ENCODE measurements at regions not wholly inside any gene's neighbourhood (a gene's known extent, or its start where the extent isn't known, plus 50 kb on each side); places are given as distances from the start of the nearest gene placed in this dataset.

GRCh38 chr4:186807808-186808629 is 84.4 kb upstream of the FAT1 start:
- DNase-seq, result no peak
- Mint-ChIP-seq H3K27me3 (no peaks in the 10 kb centered on the region), H3K36me3 (ENCODE audit: low read depth) (no peaks in the 10 kb centered on the region), H3K4me3 (no peak overlapping the region), H3K9me3 (peaks cover 2% of the 10 kb centered on the region), H3K4me1 (ENCODE audit: low read depth) (no peaks in the 10 kb centered on the region), H3K27ac (no peak overlapping the region)

GRCh38 chr4:186808630-186809018 is 85.0 kb upstream of the FAT1 start:
- Mint-ChIP-seq H3K27me3 (no peaks in the 10 kb centered on the region), H3K9me3 (peaks cover 2% of the 10 kb centered on the region), H3K36me3 (ENCODE audit: low read depth) (no peaks in the 10 kb centered on the region), H3K4me3 (no peak overlapping the region), H3K27ac (no peak overlapping the region), H3K4me1 (ENCODE audit: low read depth) (no peaks in the 10 kb centered on the region)
- no peak for DNase-seq

GRCh38 chr4:186809070-186809469 is 85.4 kb upstream of the FAT1 start:
- no peaks in the 10 kb centered on the region for H3K36me3 Mint-ChIP-seq (ENCODE audit: low read depth)

GRCh38 chr4:186810613-186811150 is 87.0 kb upstream of the FAT1 start:
- H3K4me1 Mint-ChIP-seq (ENCODE audit: low read depth), result no peaks in the 10 kb centered on the region
- peaks cover 2% of the 10 kb centered on the region for H3K9me3 Mint-ChIP-seq
- H3K27me3 Mint-ChIP-seq, result no peaks in the 10 kb centered on the region
- no peak overlapping the region for H3K4me3 Mint-ChIP-seq
- H3K36me3 Mint-ChIP-seq (ENCODE audit: low read depth), result no peaks in the 10 kb centered on the region
- no peak overlapping the region for H3K27ac Mint-ChIP-seq
- DNase-seq, result no peak

More at GRCh38 chr4:186809070-186809469, 85.4 kb upstream of the FAT1 start:
- Mint-ChIP-seq H3K4me1 (ENCODE audit: low read depth) (no peaks in the 10 kb centered on the region), H3K27ac (no peak overlapping the region), H3K27me3 (no peaks in the 10 kb centered on the region), H3K9me3 (peaks cover 2% of the 10 kb centered on the region), H3K4me3 (no peak overlapping the region)
- no peak for DNase-seq

GRCh38 chr4:186812592-186812991 is 88.9 kb upstream of the FAT1 start:
- no peak overlapping the region for H3K27ac Mint-ChIP-seq
- no peak overlapping the region for H3K4me3 Mint-ChIP-seq
- no peaks in the 10 kb centered on the region for H3K36me3 Mint-ChIP-seq (ENCODE audit: low read depth)
- DNase-seq, result no peak
- peaks cover 2% of the 10 kb centered on the region for H3K9me3 Mint-ChIP-seq
- no peaks in the 10 kb centered on the region for H3K4me1 Mint-ChIP-seq (ENCODE audit: low read depth)
- no peaks in the 10 kb centered on the region for H3K27me3 Mint-ChIP-seq

GRCh38 chr4:186813377-186814068 is 89.9 kb upstream of the FAT1 start:
- no peak overlapping the region for H3K27ac Mint-ChIP-seq
- no peaks in the 10 kb centered on the region for H3K27me3 Mint-ChIP-seq
- H3K9me3 Mint-ChIP-seq, result peaks cover 2% of the 10 kb centered on the region
- no peak for DNase-seq
- H3K36me3 Mint-ChIP-seq (ENCODE audit: low read depth), result no peaks in the 10 kb centered on the region
- no peaks in the 10 kb centered on the region for H3K4me1 Mint-ChIP-seq (ENCODE audit: low read depth)
- H3K4me3 Mint-ChIP-seq, result no peak overlapping the region

- no peak for DNase-seq
- Mint-ChIP-seq H3K36me3 (ENCODE audit: low read depth) (no peaks in the 10 kb centered on the region), H3K4me3 (no peak overlapping the region), H3K27me3 (no peaks in the 10 kb centered on the region), H3K4me1 (ENCODE audit: low read depth) (no peaks in the 10 kb centered on the region), H3K27ac (no peak overlapping the region), H3K9me3 (peaks cover 2% of the 10 kb centered on the region)
Observed at GRCh38 chr4:186814535-186815070, 90.9 kb upstream of the FAT1 start.

GRCh38 chr4:186819342-186820086 is 95.9 kb upstream of the FAT1 start:
- Mint-ChIP-seq H3K4me1 (ENCODE audit: low read depth) (no peaks in the 10 kb centered on the region), H3K9me3 (no peaks in the 10 kb centered on the region), H3K27ac (no peak overlapping the region), H3K27me3 (no peaks in the 10 kb centered on the region), H3K4me3 (no peak overlapping the region), H3K36me3 (ENCODE audit: low read depth) (no peaks in the 10 kb centered on the region)
- DNase-seq, result no peak

- DNase-seq, result no peak
- Mint-ChIP-seq H3K27ac (no peak overlapping the region), H3K4me1 (ENCODE audit: low read depth) (no peaks in the 10 kb centered on the region), H3K4me3 (no peak overlapping the region), H3K27me3 (no peaks in the 10 kb centered on the region), H3K9me3 (no peaks in the 10 kb centered on the region), H3K36me3 (ENCODE audit: low read depth) (no peaks in the 10 kb centered on the region)
Observed at GRCh38 chr4:186820391-186820891, 96.8 kb upstream of the FAT1 start.

- Mint-ChIP-seq H3K27me3 (no peaks in the 10 kb centered on the region), H3K36me3 (ENCODE audit: low read depth) (no peaks in the 10 kb centered on the region), H3K27ac (no peak overlapping the region), H3K4me3 (no peak overlapping the region), H3K4me1 (ENCODE audit: low read depth) (no peaks in the 10 kb centered on the region), H3K9me3 (no peaks in the 10 kb centered on the region)
- DNase-seq, result no peak
Observed at GRCh38 chr4:186823989-186824388, 100.3 kb upstream of the FAT1 start.

- Mint-ChIP-seq H3K27ac (no peak overlapping the region), H3K9me3 (no peaks in the 10 kb centered on the region), H3K4me3 (no peak overlapping the region), H3K4me1 (ENCODE audit: low read depth) (no peaks in the 10 kb centered on the region), H3K36me3 (ENCODE audit: low read depth) (no peaks in the 10 kb centered on the region), H3K27me3 (no peaks in the 10 kb centered on the region)
- no peak for DNase-seq
Observed at GRCh38 chr4:186825069-186825468, 101.4 kb upstream of the FAT1 start.

GRCh38 chr4:186826006-186826405 is 102.3 kb upstream of the FAT1 start:
- Mint-ChIP-seq H3K36me3 (ENCODE audit: low read depth) (no peaks in the 10 kb centered on the region), H3K27me3 (no peaks in the 10 kb centered on the region), H3K4me3 (no peak overlapping the region), H3K4me1 (ENCODE audit: low read depth) (no peaks in the 10 kb centered on the region), H3K9me3 (no peaks in the 10 kb centered on the region), H3K27ac (no peak overlapping the region)
- no peak for DNase-seq

GRCh38 chr4:186826846-186827533 is 103.3 kb upstream of the FAT1 start:
- H3K36me3 Mint-ChIP-seq (ENCODE audit: low read depth), result no peaks in the 10 kb centered on the region
- H3K4me1 Mint-ChIP-seq (ENCODE audit: low read depth), result no peaks in the 10 kb centered on the region
- no peaks in the 10 kb centered on the region for H3K9me3 Mint-ChIP-seq
- no peak for DNase-seq
- H3K4me3 Mint-ChIP-seq, result no peak overlapping the region
- no peak overlapping the region for H3K27ac Mint-ChIP-seq
- no peaks in the 10 kb centered on the region for H3K27me3 Mint-ChIP-seq

- H3K36me3 Mint-ChIP-seq (ENCODE audit: low read depth), result no peaks in the 10 kb centered on the region
- H3K4me1 Mint-ChIP-seq (ENCODE audit: low read depth), result no peaks in the 10 kb centered on the region
- no peak overlapping the region for H3K4me3 Mint-ChIP-seq
- DNase-seq, result no peak
- no peaks in the 10 kb centered on the region for H3K9me3 Mint-ChIP-seq
- no peak overlapping the region for H3K27ac Mint-ChIP-seq
- no peaks in the 10 kb centered on the region for H3K27me3 Mint-ChIP-seq
Observed at GRCh38 chr4:186827534-186827897, 103.9 kb upstream of the FAT1 start.
